Glutamatergic neuron (in vitro differentiated cells): ENCODE measurements at regions not wholly inside any gene's neighbourhood (a gene's known extent, or its start where the extent isn't known, plus 50 kb on each side); places are given as distances from the start of the nearest gene placed in this dataset.

Experiments
- DNase-seq: peaks from one replicate; pipeline ENCODE4 v3.0.0; 2022
- H3K27ac Mint-ChIP-seq: one replicate; pipeline ENCODE4 v1.8.0; 2020; ENCODE audit warnings: mild to moderate bottlenecking, mixed read lengths, inconsistent platforms; ENCODE audit not compliant: unreplicated experiment
- H3K27me3 Mint-ChIP-seq: one replicate; pipeline ENCODE4 v1.8.0; 2020; ENCODE audit warnings: mild to moderate bottlenecking, moderate library complexity, mixed read lengths, inconsistent platforms; ENCODE audit not compliant: unreplicated experiment
- H3K36me3 Mint-ChIP-seq: one replicate; pipeline ENCODE4 v1.8.0; 2020; ENCODE audit warnings: mild to moderate bottlenecking, mixed read lengths, inconsistent platforms; ENCODE audit not compliant: unreplicated experiment
- H3K4me1 Mint-ChIP-seq: one replicate; pipeline ENCODE4 v1.8.0; 2020; ENCODE audit warnings: mild to moderate bottlenecking, low read depth, mixed read lengths, inconsistent platforms; ENCODE audit not compliant: unreplicated experiment
- H3K4me3 Mint-ChIP-seq: one replicate; pipeline ENCODE4 v1.8.0; 2020; ENCODE audit warnings: mild to moderate bottlenecking, mixed read lengths, inconsistent platforms; ENCODE audit not compliant: unreplicated experiment
- H3K9me3 Mint-ChIP-seq: one replicate; pipeline ENCODE4 v1.8.0; 2020; ENCODE audit warnings: mild to moderate bottlenecking, moderate library complexity, mixed read lengths, inconsistent platforms; ENCODE audit not compliant: unreplicated experiment
- CTCF ChIP-seq: fragments of 200-600 bp; sonication (generic); IDR thresholded peaks from one replicate; pipeline ENCODE4 v1.5.0; 2021; ENCODE audit not compliant: partially characterized antibody, unreplicated experiment

- Mint-ChIP-seq H3K27ac (no peak overlapping the region), H3K36me3 (no peaks in the 10 kb centered on the region), H3K4me1 (no peaks in the 10 kb centered on the region), H3K9me3 (no peaks in the 10 kb centered on the region), H3K27me3 (no peaks in the 10 kb centered on the region), H3K4me3 (no peak overlapping the region)
- DNase-seq = no peak
- no peak for TF ChIP-seq CTCF
Observed at GRCh38 chr18:22674272-22674671, 256.6 kb upstream of the CTAGE1 start.

- H3K27me3 Mint-ChIP-seq = no peaks in the 10 kb centered on the region
- no peaks in the 10 kb centered on the region for H3K9me3 Mint-ChIP-seq
- no peak for DNase-seq
- no peak overlapping the region for H3K4me3 Mint-ChIP-seq
- TF ChIP-seq CTCF = no peak
- no peaks in the 10 kb centered on the region for H3K36me3 Mint-ChIP-seq
- no peak overlapping the region for H3K27ac Mint-ChIP-seq
- H3K4me1 Mint-ChIP-seq = no peaks in the 10 kb centered on the region
Observed at GRCh38 chr18:22675006-22675405, 257.3 kb upstream of the CTAGE1 start.

- H3K27ac Mint-ChIP-seq = no peak overlapping the region
- no peaks in the 10 kb centered on the region for H3K36me3 Mint-ChIP-seq
- no peak for TF ChIP-seq CTCF
- DNase-seq = no peak
- H3K27me3 Mint-ChIP-seq = no peaks in the 10 kb centered on the region
- H3K4me3 Mint-ChIP-seq = no peak overlapping the region
- H3K9me3 Mint-ChIP-seq = no peaks in the 10 kb centered on the region
- no peaks in the 10 kb centered on the region for H3K4me1 Mint-ChIP-seq
Observed at GRCh38 chr18:22676423-22676822, 256.7 kb upstream of the RBBP8 start.

GRCh38 chr18:22678486-22678885, 254.6 kb upstream of the RBBP8 start:
- H3K9me3 Mint-ChIP-seq = no peaks in the 10 kb centered on the region
- no peak overlapping the region for H3K27ac Mint-ChIP-seq
- no peak for TF ChIP-seq CTCF
- no peaks in the 10 kb centered on the region for H3K27me3 Mint-ChIP-seq
- DNase-seq = no peak
- no peaks in the 10 kb centered on the region for H3K36me3 Mint-ChIP-seq
- no peaks in the 10 kb centered on the region for H3K4me1 Mint-ChIP-seq
- H3K4me3 Mint-ChIP-seq = no peak overlapping the region

- TF ChIP-seq CTCF = no peak
- no peaks in the 10 kb centered on the region for H3K9me3 Mint-ChIP-seq
- no peak overlapping the region for H3K4me3 Mint-ChIP-seq
- no peaks in the 10 kb centered on the region for H3K4me1 Mint-ChIP-seq
- no peak overlapping the region for H3K27ac Mint-ChIP-seq
- no peak for DNase-seq
- no peaks in the 10 kb centered on the region for H3K27me3 Mint-ChIP-seq
- H3K36me3 Mint-ChIP-seq = peaks cover 2% of the 10 kb centered on the region
Observed at GRCh38 chr18:22680944-22681343, 252.2 kb upstream of the RBBP8 start.
